Activated B cell treated with CpG ODN at 0.5 μM for 24 hours (primary cell): ENCODE measurements at regions not wholly inside any gene's neighbourhood (a gene's known extent, or its start where the extent isn't known, plus 50 kb on each side); places are given as distances from the start of the nearest gene placed in this dataset.

Experiments
- ATAC-seq: fragments of 200-7000 bp; cut with Tn5 transposase; one replicate; pipeline ENCODE4 v1.10.0; 2021; ENCODE audit warnings: low read depth, mild to moderate bottlenecking, moderate library complexity
- CTCF ChIA-PET: fragments of 350-600 bp; sonication (Branson Sonifier 250); formaldehyde crosslinking; loops from one replicate; lab custom pipeline; 2021; ENCODE audit warnings: antibody characterized with exemption; lab: Charles Lee
- POLR2A ChIA-PET: fragments of 350-600 bp; sonication (Branson Sonifier 250); formaldehyde crosslinking; loops from one replicate; lab custom pipeline; 2021; ENCODE audit warnings: antibody characterized with exemption; lab: Charles Lee
- DNase-seq: peaks from one replicate; pipeline ENCODE4 v3.0.0; 2022
- H3K27ac Mint-ChIP-seq: one replicate; pipeline ENCODE4 v1.8.0; 2020; ENCODE audit warnings: mixed read lengths
- H3K27me3 Mint-ChIP-seq: one replicate; pipeline ENCODE4 v1.8.0; 2021; ENCODE audit warnings: mixed read lengths
- H3K36me3 Mint-ChIP-seq: one replicate; pipeline ENCODE4 v1.8.0; 2021; ENCODE audit warnings: low read depth, mixed read lengths
- H3K4me1 Mint-ChIP-seq: one replicate; pipeline ENCODE4 v1.8.0; 2021; ENCODE audit warnings: mixed read lengths
- H3K4me3 Mint-ChIP-seq: one replicate; pipeline ENCODE4 v1.8.0; 2020; ENCODE audit warnings: mild to moderate bottlenecking, mixed read lengths
- H3K9me3 Mint-ChIP-seq: one replicate; pipeline ENCODE4 v1.8.0; 2020; ENCODE audit warnings: mixed read lengths
- intact Hi-C: fragments of 100-400 bp; cut with micrococcal nuclease; formaldehyde crosslinking; loops from one replicate; pipeline ENCODE4 v1.15.1; 2024
- TF ChIP-seq, protein P1 (sequence below): fragments of 200-600 bp; IDR thresholded peaks from one replicate; pipeline ENCODE4 v1.8.0; 2022; ENCODE audit warnings: antibody characterized with exemption, mild to moderate bottlenecking

GRCh38 chr18:6488956-6489355 is 74.2 kb upstream of the L3MBTL4 start:
- no peaks in the 10 kb centered on the region for H3K36me3 Mint-ChIP-seq
- no peak overlapping the region for H3K4me3 Mint-ChIP-seq
- intact Hi-C loops = no loop called here
- H3K27me3 Mint-ChIP-seq = peaks cover 5% of the 10 kb centered on the region
- TF ChIP-seq, protein P1, sequence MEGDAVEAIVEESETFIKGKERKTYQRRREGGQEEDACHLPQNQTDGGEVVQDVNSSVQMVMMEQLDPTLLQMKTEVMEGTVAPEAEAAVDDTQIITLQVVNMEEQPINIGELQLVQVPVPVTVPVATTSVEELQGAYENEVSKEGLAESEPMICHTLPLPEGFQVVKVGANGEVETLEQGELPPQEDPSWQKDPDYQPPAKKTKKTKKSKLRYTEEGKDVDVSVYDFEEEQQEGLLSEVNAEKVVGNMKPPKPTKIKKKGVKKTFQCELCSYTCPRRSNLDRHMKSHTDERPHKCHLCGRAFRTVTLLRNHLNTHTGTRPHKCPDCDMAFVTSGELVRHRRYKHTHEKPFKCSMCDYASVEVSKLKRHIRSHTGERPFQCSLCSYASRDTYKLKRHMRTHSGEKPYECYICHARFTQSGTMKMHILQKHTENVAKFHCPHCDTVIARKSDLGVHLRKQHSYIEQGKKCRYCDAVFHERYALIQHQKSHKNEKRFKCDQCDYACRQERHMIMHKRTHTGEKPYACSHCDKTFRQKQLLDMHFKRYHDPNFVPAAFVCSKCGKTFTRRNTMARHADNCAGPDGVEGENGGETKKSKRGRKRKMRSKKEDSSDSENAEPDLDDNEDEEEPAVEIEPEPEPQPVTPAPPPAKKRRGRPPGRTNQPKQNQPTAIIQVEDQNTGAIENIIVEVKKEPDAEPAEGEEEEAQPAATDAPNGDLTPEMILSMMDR = no peak
- CTCF ChIA-PET = no interaction called here
- H3K27ac Mint-ChIP-seq = no peak overlapping the region
- no peaks in the 10 kb centered on the region for H3K9me3 Mint-ChIP-seq
- POLR2A ChIA-PET = no interaction called here
- DNase-seq = no peak
- no peak for ATAC-seq
- H3K4me1 Mint-ChIP-seq = peaks cover 5% of the 10 kb centered on the region

GRCh38 chr18:6489977-6490376 is 75.3 kb upstream of the L3MBTL4 start:
- Mint-ChIP-seq H3K9me3 (no peaks in the 10 kb centered on the region), H3K4me3 (no peak overlapping the region), H3K27me3 (peaks cover 5% of the 10 kb centered on the region), H3K36me3 (no peaks in the 10 kb centered on the region), H3K4me1 (peaks cover 5% of the 10 kb centered on the region), H3K27ac (no peak overlapping the region)
- DNase-seq (no peak), ATAC-seq (no peak)
- POLR2A ChIA-PET = no interaction called here
- TF ChIP-seq, protein P1 = no peak
- intact Hi-C loops = no loop called here
- CTCF ChIA-PET = interaction anchor here (0.8 kb wide), 1 partner anchor 9 kb away, joined by 4 read pairs; no protein-coding TSS in a partner anchor

DNA sequence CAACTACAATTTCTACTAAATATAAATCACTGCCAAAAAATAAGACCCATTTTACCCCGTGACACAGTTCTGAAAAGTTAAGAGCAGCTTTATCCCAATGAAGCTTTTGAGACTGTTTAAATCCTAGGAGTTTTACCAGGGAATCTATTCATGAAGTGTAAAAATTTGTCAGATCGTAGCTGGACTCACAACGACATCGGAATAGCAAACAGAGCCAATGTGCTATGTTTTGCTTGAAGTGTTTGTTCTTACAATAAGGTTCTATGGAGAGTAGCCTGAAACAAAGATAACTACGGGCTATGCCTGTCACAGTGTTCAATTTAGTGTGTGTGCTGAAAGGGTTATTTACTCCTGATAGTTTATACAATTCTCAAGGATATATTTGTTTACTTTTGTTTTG is 78.5 kb upstream of the L3MBTL4 start:
- TF ChIP-seq, protein P1 = no peak
- DNase-seq = no peak
- ATAC-seq = no peak
- H3K27me3 Mint-ChIP-seq = peaks cover 1% of the 10 kb centered on the region
- POLR2A ChIA-PET = no interaction called here
- no peak overlapping the region for H3K4me3 Mint-ChIP-seq
- H3K4me1 Mint-ChIP-seq = peaks cover 5% of the 10 kb centered on the region
- H3K36me3 Mint-ChIP-seq = no peaks in the 10 kb centered on the region
- CTCF ChIA-PET = no interaction called here
- intact Hi-C loops = no loop called here
- H3K27ac Mint-ChIP-seq = no peak overlapping the region
- no peaks in the 10 kb centered on the region for H3K9me3 Mint-ChIP-seq

DNA sequence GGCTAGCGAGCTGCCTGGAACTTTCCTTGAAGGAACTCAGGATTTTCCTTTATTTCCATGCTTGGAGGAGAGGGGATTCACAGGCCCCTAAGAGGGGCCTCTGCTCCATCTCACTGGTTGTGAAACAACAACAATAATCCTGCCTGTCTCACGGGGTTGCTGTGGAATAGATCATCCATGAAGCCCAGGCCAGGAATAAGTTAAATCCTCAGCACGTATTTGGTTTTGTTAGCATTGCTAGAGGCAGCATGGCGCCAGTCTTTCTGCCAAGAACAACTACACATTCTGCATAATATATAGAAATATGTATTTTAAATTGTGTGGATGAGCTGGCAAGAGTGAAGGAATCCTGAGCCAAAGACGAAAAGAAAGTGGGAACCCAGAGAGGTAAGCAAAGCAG is 80.8 kb upstream of the L3MBTL4 start:
- H3K27me3 Mint-ChIP-seq = peaks cover 1% of the 10 kb centered on the region
- CTCF ChIA-PET = no interaction called here
- no peaks in the 10 kb centered on the region for H3K36me3 Mint-ChIP-seq
- no peaks in the 10 kb centered on the region for H3K9me3 Mint-ChIP-seq
- no peak overlapping the region for H3K4me3 Mint-ChIP-seq
- no peak overlapping the region for H3K27ac Mint-ChIP-seq
- POLR2A ChIA-PET = no interaction called here
- H3K4me1 Mint-ChIP-seq = no peaks in the 10 kb centered on the region
- no peak for DNase-seq
- TF ChIP-seq, protein P1 = no peak
- intact Hi-C loops = no loop called here
- no peak for ATAC-seq

DNA sequence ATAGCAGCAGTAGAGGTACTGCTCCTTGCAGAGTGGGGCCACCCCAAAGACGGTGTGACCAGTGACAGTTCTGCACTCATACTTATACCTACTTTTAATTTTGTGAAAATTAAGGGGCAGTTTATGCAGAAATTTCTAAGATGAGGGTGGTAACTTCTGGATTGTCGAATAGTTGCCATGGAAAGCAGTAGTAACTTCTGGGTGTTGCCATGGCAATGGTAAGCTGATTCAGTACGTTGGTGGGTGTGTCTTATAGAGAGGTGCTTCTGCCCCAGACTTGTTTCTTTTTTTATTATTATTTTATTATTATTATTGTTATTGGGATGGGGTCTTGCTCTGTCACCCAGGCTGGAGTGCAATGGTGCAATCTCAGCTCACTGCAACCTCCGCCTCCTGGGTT is 82.8 kb upstream of the L3MBTL4 start:
- TF ChIP-seq, protein P1 = no peak
- POLR2A ChIA-PET = no interaction called here
- H3K27me3 Mint-ChIP-seq = no peaks in the 10 kb centered on the region
- ATAC-seq = no peak
- H3K9me3 Mint-ChIP-seq = no peaks in the 10 kb centered on the region
- CTCF ChIA-PET = no interaction called here
- H3K4me1 Mint-ChIP-seq = no peaks in the 10 kb centered on the region
- no peaks in the 10 kb centered on the region for H3K36me3 Mint-ChIP-seq
- no peak for DNase-seq
- no peak overlapping the region for H3K27ac Mint-ChIP-seq
- no peak overlapping the region for H3K4me3 Mint-ChIP-seq
- intact Hi-C loops = no loop called here
